ENCODE measurements at regions not wholly inside any gene's neighbourhood (a gene's known extent, or its start where the extent isn't known, plus 50 kb on each side); places are given as distances from the start of the nearest gene placed in this dataset.

DNA sequence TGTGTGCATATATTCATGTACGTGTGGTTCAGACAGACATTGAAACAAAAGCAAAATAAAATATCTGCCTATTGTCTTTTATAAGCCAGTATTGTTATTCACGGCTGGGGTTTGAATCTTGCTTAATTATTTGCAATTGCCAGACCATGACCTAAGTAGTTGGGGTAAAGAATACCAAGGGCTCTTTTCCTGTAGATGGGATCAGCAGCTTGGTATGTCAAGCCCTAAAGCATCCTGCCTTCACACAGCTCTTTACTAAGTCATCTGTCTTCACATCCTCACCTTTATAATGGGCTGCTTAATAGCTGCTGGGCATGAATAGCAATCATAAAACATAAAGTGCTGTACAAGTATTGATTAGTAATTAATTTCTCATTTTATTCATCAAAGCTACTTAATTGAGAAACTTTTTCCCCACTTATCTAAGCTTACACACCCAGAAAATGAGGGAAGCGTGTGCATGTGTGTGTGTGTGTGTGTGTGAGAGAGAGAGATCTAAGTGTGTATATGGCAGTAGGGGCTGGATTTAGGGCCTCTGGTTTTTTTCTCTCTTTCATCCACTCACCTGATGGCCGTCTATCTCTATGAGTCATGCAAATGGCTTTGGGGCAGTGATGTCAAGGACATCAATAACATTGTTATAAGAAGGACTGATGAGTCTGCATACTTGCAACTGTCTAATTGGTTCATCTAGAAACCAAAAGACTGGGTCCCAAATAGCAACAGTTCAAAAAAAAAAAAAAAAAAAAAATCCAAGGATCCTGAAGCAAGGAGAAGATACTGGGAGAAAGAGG, 244.1 kb upstream of the TNP1 start:
- TF ChIP-seq, protein P1, sequence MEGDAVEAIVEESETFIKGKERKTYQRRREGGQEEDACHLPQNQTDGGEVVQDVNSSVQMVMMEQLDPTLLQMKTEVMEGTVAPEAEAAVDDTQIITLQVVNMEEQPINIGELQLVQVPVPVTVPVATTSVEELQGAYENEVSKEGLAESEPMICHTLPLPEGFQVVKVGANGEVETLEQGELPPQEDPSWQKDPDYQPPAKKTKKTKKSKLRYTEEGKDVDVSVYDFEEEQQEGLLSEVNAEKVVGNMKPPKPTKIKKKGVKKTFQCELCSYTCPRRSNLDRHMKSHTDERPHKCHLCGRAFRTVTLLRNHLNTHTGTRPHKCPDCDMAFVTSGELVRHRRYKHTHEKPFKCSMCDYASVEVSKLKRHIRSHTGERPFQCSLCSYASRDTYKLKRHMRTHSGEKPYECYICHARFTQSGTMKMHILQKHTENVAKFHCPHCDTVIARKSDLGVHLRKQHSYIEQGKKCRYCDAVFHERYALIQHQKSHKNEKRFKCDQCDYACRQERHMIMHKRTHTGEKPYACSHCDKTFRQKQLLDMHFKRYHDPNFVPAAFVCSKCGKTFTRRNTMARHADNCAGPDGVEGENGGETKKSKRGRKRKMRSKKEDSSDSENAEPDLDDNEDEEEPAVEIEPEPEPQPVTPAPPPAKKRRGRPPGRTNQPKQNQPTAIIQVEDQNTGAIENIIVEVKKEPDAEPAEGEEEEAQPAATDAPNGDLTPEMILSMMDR (conservative IDR thresholded peaks at IDR 0.05): no peak
- H3K27ac ChIP-seq: no peak overlapping the region

- H3K27ac ChIP-seq: no peak overlapping the region
- TF ChIP-seq, protein P1 (conservative IDR thresholded peaks at IDR 0.05): no peak
These were observed 243.1 kb upstream of the TNP1 start for GRCh38 chr2:217102956-217103355.

- no peak overlapping the region for H3K27ac ChIP-seq
- TF ChIP-seq, protein P1 (conservative IDR thresholded peaks at IDR 0.05): no peak
These were observed 242.1 kb upstream of the TNP1 start for GRCh38 chr2:217101972-217102371.

DNA sequence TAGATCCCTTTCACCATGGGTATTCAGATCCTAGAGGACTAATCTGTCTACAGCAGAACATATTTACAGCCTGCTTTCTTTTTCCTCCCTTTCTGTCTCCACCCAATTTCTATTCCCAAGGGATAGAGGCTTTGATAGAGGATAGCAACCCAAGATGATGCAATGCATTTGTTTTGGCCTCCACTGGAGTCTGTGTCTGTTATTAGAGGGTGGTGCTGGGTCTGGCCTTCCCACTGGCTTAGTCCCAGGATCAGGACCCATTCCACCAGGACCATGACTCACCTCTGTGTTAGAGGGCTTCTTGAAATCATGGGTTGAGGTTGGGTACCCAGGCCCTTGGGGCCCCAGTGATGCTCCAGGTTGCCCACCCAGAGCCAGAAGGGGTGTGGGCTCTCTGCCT, 239.7 kb upstream of the TNP1 start:
- TF ChIP-seq, protein P1 (conservative IDR thresholded peaks at IDR 0.05): no peak
- H3K27ac ChIP-seq: no peak overlapping the region

DNA sequence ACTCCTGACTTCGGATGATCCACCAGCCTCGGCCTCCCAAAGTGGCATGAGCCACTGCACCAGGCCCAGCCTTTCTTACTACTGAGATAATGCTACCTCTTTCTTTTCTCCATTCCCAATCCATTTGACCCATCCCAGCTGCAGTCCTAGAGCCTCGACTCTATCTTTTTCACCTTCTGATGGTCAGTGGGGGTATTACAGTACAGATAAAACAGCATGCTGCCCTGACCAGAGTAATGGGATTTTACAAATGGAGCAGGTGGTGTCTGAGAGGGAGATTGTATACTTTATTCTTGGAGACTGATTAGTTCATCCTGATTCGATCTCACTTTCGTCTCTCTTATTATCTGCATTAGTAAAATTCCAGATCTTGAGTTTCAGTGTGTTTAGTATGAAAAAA, 238.6 kb upstream of the TNP1 start:
- TF ChIP-seq, protein P1 (conservative IDR thresholded peaks at IDR 0.05): no peak
- H3K27ac ChIP-seq: no peak overlapping the region

- TF ChIP-seq, protein P1 (conservative IDR thresholded peaks at IDR 0.05): no peak
- H3K27ac ChIP-seq: no peak overlapping the region
These were observed 237.5 kb upstream of the TNP1 start for GRCh38 chr2:217097346-217097745.

DNA sequence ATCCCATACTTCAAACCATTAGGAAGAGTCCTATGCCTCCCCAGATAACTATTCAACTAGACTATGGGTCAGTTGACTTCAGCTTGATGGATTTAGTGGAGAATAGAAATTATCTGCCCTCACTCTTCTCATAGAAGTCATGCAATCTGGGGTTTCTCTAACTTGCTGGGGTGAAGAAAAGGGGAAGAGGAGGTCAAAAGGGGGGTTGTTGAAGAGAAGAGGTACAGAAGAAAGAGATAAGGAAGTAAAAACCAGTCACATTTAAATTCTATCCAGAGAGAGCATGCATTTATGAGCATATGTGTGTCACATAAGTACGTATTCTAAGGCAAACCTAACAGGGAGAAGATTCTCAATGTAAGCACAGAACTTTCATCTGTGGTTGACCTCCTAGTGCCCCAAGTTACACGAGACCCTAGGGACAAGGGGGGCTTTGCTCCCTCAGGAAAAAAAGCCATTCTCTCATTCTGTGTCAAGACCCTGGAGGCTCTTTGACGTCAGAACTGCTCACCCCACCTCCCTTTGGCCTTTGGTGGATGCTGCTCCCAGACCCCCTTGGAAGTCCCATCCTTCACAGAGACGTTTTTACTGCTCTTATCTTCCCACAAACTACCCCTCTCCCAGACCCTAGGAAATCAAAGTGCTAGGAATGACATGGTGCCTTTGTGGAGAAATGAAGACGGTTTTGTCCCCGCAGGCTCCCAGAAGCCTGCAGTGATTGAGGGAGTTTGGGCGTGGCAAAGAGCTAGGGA, 236.8 kb upstream of the TNP1 start:
- TF ChIP-seq, protein P1 (conservative IDR thresholded peaks at IDR 0.05): no peak
- no peak overlapping the region for H3K27ac ChIP-seq
